Right lung (tissue), 2 donors: ENCODE measurements at regions not wholly inside any gene's neighbourhood (a gene's known extent, or its start where the extent isn't known, plus 50 kb on each side); places are given as distances from the start of the nearest gene placed in this dataset.
A peak's percentile ranks its signal among the peaks of the same experiment; 100 is the strongest.
"Not testable (repeated sequence)": the region's sequence is repeated elsewhere in the genome, so short reads cannot be mapped to it uniquely, and the experiment has no call there.

Experiments
- DNase-seq, 2 donors: peaks; one replicate each; pipeline ENCODE4 v3.0.0-alpha.2; 2013

- DNase-seq, result peak; percentile 14 to 16
These were observed 127.9 kb upstream of the NOL4 start for GRCh38 chr18:34352385-34353163.

GRCh38 chr18:34354351-34354750 lies 129.6 kb upstream of the NOL4 start:
- DNase-seq, result no peak

GRCh38 chr18:34357944-34358580 lies 133.3 kb upstream of the NOL4 start:
- DNase-seq, result no peak

- no peak for DNase-seq
These were observed 134.2 kb upstream of the NOL4 start for GRCh38 chr18:34358923-34359322.

GRCh38 chr18:34364699-34365098 lies 140.0 kb upstream of the NOL4 start:
- no peak for DNase-seq

- DNase-seq, result no peak
These were observed 146.1 kb upstream of the NOL4 start for GRCh38 chr18:34370704-34371395.

GRCh38 chr18:34380326-34380725 lies 155.6 kb upstream of the NOL4 start:
- no peak for DNase-seq

GRCh38 chr18:34385311-34385710 lies 160.6 kb upstream of the NOL4 start:
- peak in 1 of 2 donors; percentile 6 for DNase-seq

GRCh38 chr18:34386803-34387202 lies 162.1 kb upstream of the NOL4 start:
- DNase-seq, result no peak

GRCh38 chr18:34397286-34397896 lies 172.7 kb upstream of the NOL4 start:
- DNase-seq, result no peak

GRCh38 chr18:34399892-34400291 lies 175.2 kb upstream of the NOL4 start:
- no peak for DNase-seq

GRCh38 chr18:34400834-34401233 lies 176.1 kb upstream of the NOL4 start:
- DNase-seq, result no peak

- no peak for DNase-seq
These were observed 177.1 kb upstream of the NOL4 start for GRCh38 chr18:34401775-34402174.

GRCh38 chr18:34407471-34407870 lies 182.8 kb upstream of the NOL4 start:
- not testable (repeated sequence) for DNase-seq

GRCh38 chr18:34411952-34412351 lies 187.2 kb upstream of the NOL4 start:
- DNase-seq, result no peak

GRCh38 chr18:34431042-34431441 lies 206.3 kb upstream of the NOL4 start:
- DNase-seq, result no peak

- DNase-seq, result no peak
These were observed 219.9 kb upstream of the NOL4 start for GRCh38 chr18:34444622-34445021.

- no peak for DNase-seq
These were observed 223.9 kb upstream of the NOL4 start for GRCh38 chr18:34448662-34449061.

- DNase-seq, result no peak
These were observed 233.0 kb upstream of the NOL4 start for GRCh38 chr18:34457761-34458160.

- DNase-seq, result no peak
These were observed 233.8 kb upstream of the NOL4 start for GRCh38 chr18:34458410-34458977.

- no peak for DNase-seq
These were observed 236.6 kb upstream of the NOL4 start for GRCh38 chr18:34461266-34461665.

- DNase-seq, result no peak
These were observed 242.3 kb upstream of the NOL4 start for GRCh38 chr18:34467058-34467457.
